Caco-2 (cell line): ENCODE measurements at regions not wholly inside any gene's neighbourhood (a gene's known extent, or its start where the extent isn't known, plus 50 kb on each side); places are given as distances from the start of the nearest gene placed in this dataset.

Experiments used
- BruUV-seq: library from RNA; stranded (reverse); fragments of 400-500 nt; replicated peaks from 2 replicates; lab custom pipeline; 2021; lab: Mats Ljungman, UMichigan
- CTCF ChIA-PET: fragments of 300-600 bp; sonication (Branson Sonifier 250); formaldehyde crosslinking; loops from one replicate; lab custom pipeline; 2022; ENCODE audit warnings: antibody characterized with exemption; lab: Charles Lee
- POLR2A ChIA-PET: fragments of 300-600 bp; sonication (Branson Sonifier 250); formaldehyde crosslinking; loops from one replicate; lab custom pipeline; 2022; ENCODE audit warnings: antibody characterized with exemption; lab: Charles Lee
- DNase-seq, 2 experiments: peaks; one replicate each; pipeline versions ENCODE4 v3.0.0 to v3.0.0-alpha.2; 2020 to 2022
- H3K27me3 ChIP-seq: replicated peaks from 2 replicates; pipeline ENCODE4 v1.6.0; 2011; ENCODE audit warnings: low read length; ENCODE audit not compliant: control insufficient read depth, insufficient read depth
- H3K36me3 ChIP-seq: 2 replicates; pipeline ENCODE4 v1.5.1; 2011; ENCODE audit warnings: low read length; ENCODE audit not compliant: control insufficient read depth, insufficient read depth
- H3K4me1 ChIP-seq: fragments of 250-450 bp; sonication (Bioruptor Pico); 2 replicates; pipeline ENCODE4 v1.5.1; 2020; ENCODE audit warnings: mild to moderate bottlenecking
- H3K4me3 ChIP-seq: 2 replicates; pipeline ENCODE4 v1.5.1; 2011; ENCODE audit warnings: low read depth, mild to moderate bottlenecking, control low read depth, low read length
- H3K9me3 ChIP-seq: fragments of 250-450 bp; sonication (Bioruptor Pico); 2 replicates; pipeline ENCODE4 v1.5.1; 2020; ENCODE audit warnings: mild to moderate bottlenecking, moderate library complexity
- H3K27ac Mint-ChIP-seq: one replicate; pipeline ENCODE4 v1.8.0; 2022; ENCODE audit warnings: mixed read lengths; ENCODE audit not compliant: unreplicated experiment
- H3K27me3 Mint-ChIP-seq: one replicate; pipeline ENCODE4 v1.8.0; 2022; ENCODE audit warnings: mixed read lengths; ENCODE audit not compliant: insufficient read depth, unreplicated experiment
- H3K36me3 Mint-ChIP-seq: one replicate; pipeline ENCODE4 v1.8.0; 2022; ENCODE audit warnings: mild to moderate bottlenecking, mixed read lengths; ENCODE audit not compliant: insufficient read depth, unreplicated experiment
- H3K4me1 Mint-ChIP-seq: one replicate; pipeline ENCODE4 v1.8.0; 2022; ENCODE audit warnings: low read depth, mixed read lengths; ENCODE audit not compliant: unreplicated experiment
- H3K4me3 Mint-ChIP-seq: one replicate; pipeline ENCODE4 v1.8.0; 2022; ENCODE audit warnings: mild to moderate bottlenecking, moderate library complexity, mixed read lengths; ENCODE audit not compliant: unreplicated experiment
- H3K9me3 Mint-ChIP-seq: one replicate; pipeline ENCODE4 v1.8.0; 2022; ENCODE audit warnings: mixed read lengths; ENCODE audit not compliant: unreplicated experiment
- CTCF ChIP-seq, 2 experiments: fragments of 200-600 bp in 1 of 2; IDR thresholded peaks; 1 replicate in 1 of 2; 2 replicates in 1 of 2; pipeline versions ENCODE4 v1.5.1 to v1.8.0; 2011 to 2022; ENCODE audit warnings: antibody characterized with exemption in 1 of 2, control low read depth in 1 of 2, inconsistent platforms in 1 of 2, low read depth in 1 of 2, low read length in 1 of 2, mild to moderate bottlenecking in 1 of 2, moderate library complexity in 1 of 2; ENCODE audit not compliant: insufficient read depth in 1 of 2, severe bottlenecking in 1 of 2, unreplicated experiment in 1 of 2
- intact Hi-C: fragments of 100-400 bp; cut with micrococcal nuclease; formaldehyde crosslinking; loops from one replicate; pipeline ENCODE4 v1.10.0; 2022; ENCODE audit not compliant: unreplicated experiment

GRCh38 chr18:5057386-5058348 is 139.4 kb downstream of the AKAIN1 start:
- BruUV-seq = no TSS peak
- ChIA-PET CTCF (interaction anchor here (0.6 to 1.4 kb wide), 5 partner anchors 34 to 1058 kb away, joined by 3 to 8 read pairs (median 4); no protein-coding TSS in a partner anchor), POLR2A (no interaction called here)
- no peaks in the 10 kb centered on the region for H3K4me1 Mint-ChIP-seq
- intact Hi-C loops = loop anchor here (1.0 to 2.0 kb wide), 3 partner anchors 35 to 951 kb away; no protein-coding TSS in a partner anchor
- peak; percentile 73 to 80 for TF ChIP-seq CTCF (IDR thresholded peaks at IDR 0.05; ENCODE audit: insufficient read depth in 1 of 2, low read depth in 1 of 2, low read length in 1 of 2, severe bottlenecking in 1 of 2, unreplicated experiment in 1 of 2)
- H3K4me3 ChIP-seq = no peak overlapping the region
- H3K36me3 ChIP-seq = no peaks in the 10 kb centered on the region
- no peaks in the 10 kb centered on the region for H3K4me1 ChIP-seq
- H3K9me3 Mint-ChIP-seq = no peaks in the 10 kb centered on the region
- H3K27me3 ChIP-seq = no peaks in the 10 kb centered on the region
- peak; percentile 61 to 68 for DNase-seq
- H3K9me3 ChIP-seq = no peaks in the 10 kb centered on the region
- peaks cover 8% of the 10 kb centered on the region for H3K27me3 Mint-ChIP-seq
- no peaks in the 10 kb centered on the region for H3K36me3 Mint-ChIP-seq
- no peak overlapping the region for H3K4me3 Mint-ChIP-seq
- no peak overlapping the region for H3K27ac Mint-ChIP-seq

- CTCF ChIA-PET = no interaction called here
- no peak overlapping the region for H3K4me3 ChIP-seq
- no peak overlapping the region for H3K4me3 Mint-ChIP-seq
- H3K27me3 Mint-ChIP-seq = peaks cover 5% of the 10 kb centered on the region
- H3K27me3 ChIP-seq = no peaks in the 10 kb centered on the region
- DNase-seq = no peak
- no TSS peak for BruUV-seq
- no peaks in the 10 kb centered on the region for H3K36me3 ChIP-seq
- H3K4me1 Mint-ChIP-seq = no peaks in the 10 kb centered on the region
- H3K36me3 Mint-ChIP-seq = no peaks in the 10 kb centered on the region
- intact Hi-C loops = no loop called here
- no peaks in the 10 kb centered on the region for H3K4me1 ChIP-seq
- H3K27ac Mint-ChIP-seq = no peak overlapping the region
- no peaks in the 10 kb centered on the region for H3K9me3 Mint-ChIP-seq
- POLR2A ChIA-PET = no interaction called here
- no peak for TF ChIP-seq CTCF (IDR thresholded peaks at IDR 0.05; ENCODE audit: insufficient read depth in 1 of 2, low read depth in 1 of 2, low read length in 1 of 2, severe bottlenecking in 1 of 2, unreplicated experiment in 1 of 2)
- no peaks in the 10 kb centered on the region for H3K9me3 ChIP-seq
Measured at GRCh38 chr18:5052491-5052890, 144.6 kb downstream of the AKAIN1 start.

- Histone ChIP-seq H3K4me3 (no peak overlapping the region), H3K4me1 (no peaks in the 10 kb centered on the region), H3K36me3 (no peaks in the 10 kb centered on the region), H3K9me3 (no peaks in the 10 kb centered on the region), H3K27me3 (no peaks in the 10 kb centered on the region)
- no peaks in the 10 kb centered on the region for H3K4me1 Mint-ChIP-seq
- TF ChIP-seq CTCF (IDR thresholded peaks at IDR 0.05; ENCODE audit: insufficient read depth in 1 of 2, low read depth in 1 of 2, low read length in 1 of 2, severe bottlenecking in 1 of 2, unreplicated experiment in 1 of 2) = no peak
- ChIA-PET CTCF (no interaction called here), POLR2A (no interaction called here)
- no peaks in the 10 kb centered on the region for H3K36me3 Mint-ChIP-seq
- peaks cover 3% of the 10 kb centered on the region for H3K27me3 Mint-ChIP-seq
- no peak for DNase-seq
- no TSS peak for BruUV-seq
- H3K27ac Mint-ChIP-seq = no peak overlapping the region
- H3K9me3 Mint-ChIP-seq = no peaks in the 10 kb centered on the region
- intact Hi-C loops = no loop called here
- H3K4me3 Mint-ChIP-seq = no peak overlapping the region
Measured at GRCh38 chr18:5051207-5051606, 145.8 kb downstream of the AKAIN1 start.
